Activated T-cell treated with anti-CD3 and anti-CD28 coated beads for 48 hours (primary cell): ENCODE measurements at regions not wholly inside any gene's neighbourhood (a gene's known extent, or its start where the extent isn't known, plus 50 kb on each side); places are given as distances from the start of the nearest gene placed in this dataset.
"Not testable (repeated sequence)": the region's sequence is repeated elsewhere in the genome, so short reads cannot be mapped to it uniquely, and the experiment has no call there.

Source experiments
- DNase-seq: peaks from one replicate; pipeline ENCODE4 v3.0.0-alpha.2; 2020; ENCODE audit warnings: low read depth

GRCh38 chr12:65684906-65685305 is 139.4 kb upstream of the HMGA2 start:
- DNase-seq, result no peak

GRCh38 chr12:65685514-65685913 is 138.8 kb upstream of the HMGA2 start:
- no peak for DNase-seq

- no peak for DNase-seq
Observed at GRCh38 chr12:65689508-65689907, 134.8 kb upstream of the HMGA2 start.

- DNase-seq, result no peak
Observed at GRCh38 chr12:65690477-65690876, 133.8 kb upstream of the HMGA2 start.

- no peak for DNase-seq
Observed at GRCh38 chr12:65694130-65694529, 130.2 kb upstream of the HMGA2 start.

GRCh38 chr12:65695113-65695865 is 129.0 kb upstream of the HMGA2 start:
- DNase-seq, result no peak

- DNase-seq, result no peak
Observed at GRCh38 chr12:65696227-65696626, 128.1 kb upstream of the HMGA2 start.

GRCh38 chr12:65699251-65699650 is 125.0 kb upstream of the HMGA2 start:
- DNase-seq, result no peak

GRCh38 chr12:65703176-65703575 is 121.1 kb upstream of the HMGA2 start:
- no peak for DNase-seq

- no peak for DNase-seq
Observed at GRCh38 chr12:65705380-65705876, 118.9 kb upstream of the HMGA2 start.

GRCh38 chr12:65707051-65707450 is 117.2 kb upstream of the HMGA2 start:
- no peak for DNase-seq

- DNase-seq, result no peak
Observed at GRCh38 chr12:65712260-65713004, 111.9 kb upstream of the HMGA2 start.

GRCh38 chr12:65715961-65716360 is 108.3 kb upstream of the HMGA2 start:
- no peak for DNase-seq

- no peak for DNase-seq
Observed at GRCh38 chr12:65720136-65721130, 103.8 kb upstream of the HMGA2 start.

GRCh38 chr12:65721541-65722190 is 102.6 kb upstream of the HMGA2 start:
- DNase-seq, result no peak

- no peak for DNase-seq
Observed at GRCh38 chr12:65725376-65725775, 98.9 kb upstream of the HMGA2 start.

- no peak for DNase-seq
Observed at GRCh38 chr12:65728455-65728847, 95.8 kb upstream of the HMGA2 start.

GRCh38 chr12:65728848-65729793 is 95.2 kb upstream of the HMGA2 start:
- no peak for DNase-seq

GRCh38 chr12:65731771-65732170 is 92.5 kb upstream of the HMGA2 start:
- no peak for DNase-seq

GRCh38 chr12:65733643-65734042 is 90.6 kb upstream of the HMGA2 start:
- not testable (repeated sequence) for DNase-seq
